ENCODE measurements at regions not wholly inside any gene's neighbourhood (a gene's known extent, or its start where the extent isn't known, plus 50 kb on each side); places are given as distances from the start of the nearest gene placed in this dataset.
A peak's percentile ranks its signal among the peaks of the same experiment; 100 is the strongest.

DNA sequence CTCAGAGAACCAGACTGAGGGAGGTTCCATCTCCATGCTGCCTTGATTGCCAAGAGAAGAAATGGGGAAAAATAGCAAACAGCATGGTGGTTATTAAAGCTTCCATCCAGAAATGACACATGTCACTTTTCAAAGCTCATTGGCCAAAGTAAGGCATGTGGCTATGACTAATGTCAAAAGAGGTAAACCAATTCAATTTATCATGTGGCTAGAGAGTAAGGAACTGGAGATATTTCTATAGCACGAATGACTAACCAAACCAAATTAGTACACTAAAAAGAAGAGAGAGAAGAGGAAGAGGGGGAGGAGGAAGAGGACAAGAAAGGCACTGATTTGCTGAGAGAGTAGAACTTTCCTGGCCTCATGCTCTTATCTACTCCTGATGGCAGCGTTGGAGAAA, 115.2 kb upstream of the SLC6A11 start:
- no peaks in the 10 kb centered on the region for H3K9me3 ChIP-seq (ENCODE audit: severe bottlenecking)
- no peaks in the 10 kb centered on the region for H3K27me3 ChIP-seq (ENCODE audit: insufficient read depth, low read depth, severe bottlenecking)
- TF ChIP-seq, protein P1, sequence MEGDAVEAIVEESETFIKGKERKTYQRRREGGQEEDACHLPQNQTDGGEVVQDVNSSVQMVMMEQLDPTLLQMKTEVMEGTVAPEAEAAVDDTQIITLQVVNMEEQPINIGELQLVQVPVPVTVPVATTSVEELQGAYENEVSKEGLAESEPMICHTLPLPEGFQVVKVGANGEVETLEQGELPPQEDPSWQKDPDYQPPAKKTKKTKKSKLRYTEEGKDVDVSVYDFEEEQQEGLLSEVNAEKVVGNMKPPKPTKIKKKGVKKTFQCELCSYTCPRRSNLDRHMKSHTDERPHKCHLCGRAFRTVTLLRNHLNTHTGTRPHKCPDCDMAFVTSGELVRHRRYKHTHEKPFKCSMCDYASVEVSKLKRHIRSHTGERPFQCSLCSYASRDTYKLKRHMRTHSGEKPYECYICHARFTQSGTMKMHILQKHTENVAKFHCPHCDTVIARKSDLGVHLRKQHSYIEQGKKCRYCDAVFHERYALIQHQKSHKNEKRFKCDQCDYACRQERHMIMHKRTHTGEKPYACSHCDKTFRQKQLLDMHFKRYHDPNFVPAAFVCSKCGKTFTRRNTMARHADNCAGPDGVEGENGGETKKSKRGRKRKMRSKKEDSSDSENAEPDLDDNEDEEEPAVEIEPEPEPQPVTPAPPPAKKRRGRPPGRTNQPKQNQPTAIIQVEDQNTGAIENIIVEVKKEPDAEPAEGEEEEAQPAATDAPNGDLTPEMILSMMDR (IDR thresholded peaks at IDR 0.05; ENCODE audit: low read depth, low read length): no peak
- no peak for DNase-seq
- no peak overlapping the region for H3K4me3 ChIP-seq (ENCODE audit: low read depth, low read length)
- H3K36me3 ChIP-seq: no peaks in the 10 kb centered on the region
- H3K27ac ChIP-seq: no peak overlapping the region

DNA sequence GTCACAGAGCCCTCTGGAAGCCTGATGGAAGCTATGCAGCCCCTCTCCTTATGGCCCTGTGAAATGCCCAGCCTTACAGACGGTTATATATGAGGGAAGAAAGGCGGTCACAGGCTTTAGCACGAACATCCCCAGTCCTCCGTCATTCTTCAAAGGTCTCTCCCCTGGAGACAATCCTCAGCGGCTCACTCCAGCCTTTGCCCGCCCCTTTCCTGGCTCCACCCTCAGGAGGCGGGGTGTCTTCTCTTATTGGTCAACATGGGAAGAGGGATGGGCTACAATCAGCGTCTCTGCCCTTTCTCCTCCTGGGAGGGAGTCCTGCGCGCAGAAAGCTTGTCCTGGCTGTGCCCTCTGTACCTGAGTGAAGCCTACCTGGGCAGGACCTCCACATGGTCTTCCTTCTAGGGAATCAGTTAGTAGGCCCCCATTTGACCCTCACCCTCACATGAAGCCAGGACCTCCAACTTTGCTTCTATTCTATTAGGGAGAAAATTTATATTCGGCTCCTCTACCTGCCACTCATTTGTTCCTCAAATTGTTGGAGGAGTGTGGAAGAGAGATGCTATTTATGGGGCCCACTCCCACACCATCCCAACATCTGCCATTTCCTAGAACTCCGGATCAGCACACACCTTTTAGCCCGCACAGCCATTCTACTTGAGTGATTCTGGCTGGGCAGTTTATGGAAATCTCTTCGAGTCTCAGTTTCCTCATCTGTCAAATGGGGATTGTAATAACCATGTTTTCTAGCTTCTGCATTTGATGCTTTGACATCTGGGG, 112.9 kb upstream of the SLC6A11 start:
- Histone ChIP-seq H3K36me3 (no peaks in the 10 kb centered on the region), H3K27me3 (ENCODE audit: insufficient read depth, low read depth, severe bottlenecking) (peaks cover 13% of the 10 kb centered on the region), H3K27ac (no peak overlapping the region), H3K4me3 (ENCODE audit: low read depth, low read length) (peak overlapping the region; percentile 34), H3K9me3 (ENCODE audit: severe bottlenecking) (no peaks in the 10 kb centered on the region)
- DNase-seq: peak; percentile 82
- TF ChIP-seq, protein P1 (IDR thresholded peaks at IDR 0.05; ENCODE audit: low read depth, low read length): no peak

DNA sequence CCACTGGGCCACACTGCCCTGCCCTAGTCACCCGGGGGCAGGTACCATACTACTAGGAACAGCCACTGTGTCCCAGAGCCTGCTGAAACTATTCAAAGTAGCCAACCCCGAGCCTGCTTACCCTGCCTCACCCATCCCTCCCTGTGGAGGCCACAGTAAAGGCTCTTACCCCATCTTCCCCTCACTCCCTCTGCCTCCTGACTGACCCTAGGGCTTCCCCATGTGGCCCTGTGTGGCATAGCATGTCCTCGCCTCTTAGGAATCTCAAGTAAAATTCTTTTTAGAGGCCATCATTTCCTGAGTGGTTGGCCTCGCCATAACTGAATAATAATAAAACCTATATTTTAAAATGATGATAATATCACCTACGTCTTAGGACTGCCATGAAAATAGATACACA, 112.2 kb upstream of the SLC6A11 start:
- Histone ChIP-seq H3K27ac (no peak overlapping the region), H3K9me3 (ENCODE audit: severe bottlenecking) (no peaks in the 10 kb centered on the region), H3K36me3 (no peaks in the 10 kb centered on the region), H3K27me3 (ENCODE audit: insufficient read depth, low read depth, severe bottlenecking) (peaks cover 21% of the 10 kb centered on the region), H3K4me3 (ENCODE audit: low read depth, low read length) (no peak overlapping the region)
- TF ChIP-seq, protein P1 (IDR thresholded peaks at IDR 0.05; ENCODE audit: low read depth, low read length): peak; percentile 82
- peak; percentile 63 for DNase-seq

DNA sequence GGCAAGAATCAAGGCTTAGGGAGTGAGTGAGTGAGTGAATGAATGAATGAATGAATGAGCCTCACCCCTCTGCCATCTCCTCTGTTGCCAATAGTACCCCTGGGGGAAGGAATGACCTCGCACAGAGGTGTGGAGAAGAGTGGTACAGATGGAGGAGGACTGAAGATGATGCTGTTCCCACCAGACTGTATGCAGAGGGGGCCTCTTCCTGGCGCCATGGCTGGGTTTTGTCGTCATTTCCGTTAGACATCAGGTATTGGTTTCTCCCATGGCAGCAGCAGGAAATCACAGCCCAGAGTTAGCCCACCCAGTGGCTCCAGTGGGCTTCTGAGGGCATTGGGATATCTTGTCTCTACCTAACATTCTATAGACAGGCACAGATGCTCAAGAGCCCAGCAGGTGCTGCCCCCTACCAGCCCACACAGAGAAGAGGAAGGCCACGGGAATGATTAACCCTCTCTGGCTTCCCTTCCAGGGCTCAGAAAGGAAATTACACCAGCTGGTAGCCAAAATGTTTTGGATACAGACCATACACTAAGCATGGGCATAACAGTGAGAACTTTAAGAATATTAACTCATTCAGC, 109.8 kb upstream of the SLC6A11 start:
- DNase-seq: peak; percentile 48
- TF ChIP-seq, protein P1 (IDR thresholded peaks at IDR 0.05; ENCODE audit: low read depth, low read length): peak; percentile 72
- Histone ChIP-seq H3K9me3 (ENCODE audit: severe bottlenecking) (no peaks in the 10 kb centered on the region), H3K36me3 (no peaks in the 10 kb centered on the region), H3K27me3 (ENCODE audit: insufficient read depth, low read depth, severe bottlenecking) (peaks cover 22% of the 10 kb centered on the region), H3K27ac (no peak overlapping the region), H3K4me3 (ENCODE audit: low read depth, low read length) (no peak overlapping the region)

DNA sequence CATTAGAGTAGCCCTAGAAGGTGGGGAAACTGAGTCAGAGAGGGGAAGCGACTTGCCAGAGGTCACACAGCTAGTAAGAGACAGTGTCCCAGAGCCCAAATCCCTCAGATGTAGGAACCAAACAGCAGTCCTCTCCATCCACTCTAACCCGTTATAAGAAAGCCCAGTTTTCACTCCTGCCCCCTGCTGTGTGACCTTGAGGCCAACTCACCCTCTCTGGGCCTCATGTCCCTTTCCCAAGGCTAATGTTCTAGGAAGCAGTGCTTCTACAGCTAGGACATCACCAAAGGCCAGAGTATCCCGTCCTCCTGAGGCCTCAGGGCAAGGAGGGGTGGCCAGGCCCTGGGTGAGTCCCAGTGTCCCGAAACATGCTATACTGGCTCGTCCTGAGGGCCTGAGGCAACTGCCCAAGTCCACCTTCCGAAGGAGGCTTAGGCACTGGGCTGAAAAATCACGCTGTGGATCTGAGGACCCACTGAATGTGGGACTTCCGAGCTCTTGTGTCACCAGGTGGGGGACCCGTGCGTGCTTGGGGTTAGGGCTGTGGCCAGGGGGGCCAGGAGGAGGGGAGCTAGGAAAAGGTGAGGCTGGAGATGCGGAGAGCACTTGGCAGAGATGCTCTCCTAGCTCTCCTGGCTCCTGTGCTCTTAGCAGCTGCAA, 109.2 kb upstream of the SLC6A11 start:
- no peaks in the 10 kb centered on the region for H3K9me3 ChIP-seq (ENCODE audit: severe bottlenecking)
- no peak overlapping the region for H3K27ac ChIP-seq
- TF ChIP-seq, protein P1 (IDR thresholded peaks at IDR 0.05; ENCODE audit: low read depth, low read length): no peak
- H3K27me3 ChIP-seq (ENCODE audit: insufficient read depth, low read depth, severe bottlenecking): peaks cover 22% of the 10 kb centered on the region
- H3K4me3 ChIP-seq (ENCODE audit: low read depth, low read length): peak overlapping the region; percentile 32
- no peak for DNase-seq
- H3K36me3 ChIP-seq: no peaks in the 10 kb centered on the region
